ENCODE measurements at regions not wholly inside any gene's neighbourhood (a gene's known extent, or its start where the extent isn't known, plus 50 kb on each side); places are given as distances from the start of the nearest gene placed in this dataset.

DNA sequence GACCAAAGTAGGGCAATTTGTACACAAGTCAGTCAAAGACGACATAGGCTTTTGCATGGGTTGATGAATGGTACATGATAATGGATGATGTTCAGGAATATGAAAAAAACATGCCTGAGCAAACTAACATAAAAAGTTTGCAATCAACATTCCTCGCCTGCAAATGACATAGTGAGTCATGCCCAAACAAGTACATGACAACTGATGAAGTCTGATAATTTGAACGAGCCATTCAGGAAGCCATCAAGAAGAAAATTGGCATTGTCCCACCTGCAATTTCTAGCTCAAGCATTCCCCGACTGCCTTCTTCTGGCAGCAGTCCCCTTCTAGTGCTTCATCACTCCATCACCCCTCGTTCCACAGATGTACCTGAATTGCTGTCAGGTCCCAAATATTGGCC, 118.4 kb upstream of the NR5A2 start:
- Histone ChIP-seq H2AFZ (ENCODE audit: low read depth, low read length, severe bottlenecking) (no peak overlapping the region), H3K9me2 (replicated peaks; ENCODE audit: insufficient read depth, low read length) (no peaks in the 10 kb centered on the region), H3K27ac (ENCODE audit: low read depth, low read length) (no peak overlapping the region), H3K4me3 (ENCODE audit: insufficient read depth, low read length, poor library complexity, severe bottlenecking) (no peak overlapping the region), H3K9me3 (ENCODE audit: insufficient read depth, low read length) (no peaks in the 10 kb centered on the region), H3F3A (ENCODE audit: insufficient read depth) (no peaks in the 10 kb centered on the region), H4K20me1 (ENCODE audit: low read depth, low read length) (no peaks in the 10 kb centered on the region), H3K36me3 (ENCODE audit: low read length) (no peaks in the 10 kb centered on the region), H3K27me3 (ENCODE audit: low read length) (no peaks in the 10 kb centered on the region), H3K79me2 (ENCODE audit: insufficient read depth, low read length) (no peaks in the 10 kb centered on the region), H3K4me2 (ENCODE audit: low read depth, low read length, poor library complexity, severe bottlenecking) (no peak overlapping the region), H3K9ac (ENCODE audit: low read length) (no peak overlapping the region)
- TF ChIP-seq EZH2phosphoT487 (conservative IDR thresholded peaks at IDR 0.05; ENCODE audit: low read length), result no peak
- TF ChIP-seq, protein P1, sequence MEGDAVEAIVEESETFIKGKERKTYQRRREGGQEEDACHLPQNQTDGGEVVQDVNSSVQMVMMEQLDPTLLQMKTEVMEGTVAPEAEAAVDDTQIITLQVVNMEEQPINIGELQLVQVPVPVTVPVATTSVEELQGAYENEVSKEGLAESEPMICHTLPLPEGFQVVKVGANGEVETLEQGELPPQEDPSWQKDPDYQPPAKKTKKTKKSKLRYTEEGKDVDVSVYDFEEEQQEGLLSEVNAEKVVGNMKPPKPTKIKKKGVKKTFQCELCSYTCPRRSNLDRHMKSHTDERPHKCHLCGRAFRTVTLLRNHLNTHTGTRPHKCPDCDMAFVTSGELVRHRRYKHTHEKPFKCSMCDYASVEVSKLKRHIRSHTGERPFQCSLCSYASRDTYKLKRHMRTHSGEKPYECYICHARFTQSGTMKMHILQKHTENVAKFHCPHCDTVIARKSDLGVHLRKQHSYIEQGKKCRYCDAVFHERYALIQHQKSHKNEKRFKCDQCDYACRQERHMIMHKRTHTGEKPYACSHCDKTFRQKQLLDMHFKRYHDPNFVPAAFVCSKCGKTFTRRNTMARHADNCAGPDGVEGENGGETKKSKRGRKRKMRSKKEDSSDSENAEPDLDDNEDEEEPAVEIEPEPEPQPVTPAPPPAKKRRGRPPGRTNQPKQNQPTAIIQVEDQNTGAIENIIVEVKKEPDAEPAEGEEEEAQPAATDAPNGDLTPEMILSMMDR (IDR thresholded peaks at IDR 0.05; ENCODE audit: insufficient read depth, low read length, poor library complexity, severe bottlenecking), result no peak

DNA sequence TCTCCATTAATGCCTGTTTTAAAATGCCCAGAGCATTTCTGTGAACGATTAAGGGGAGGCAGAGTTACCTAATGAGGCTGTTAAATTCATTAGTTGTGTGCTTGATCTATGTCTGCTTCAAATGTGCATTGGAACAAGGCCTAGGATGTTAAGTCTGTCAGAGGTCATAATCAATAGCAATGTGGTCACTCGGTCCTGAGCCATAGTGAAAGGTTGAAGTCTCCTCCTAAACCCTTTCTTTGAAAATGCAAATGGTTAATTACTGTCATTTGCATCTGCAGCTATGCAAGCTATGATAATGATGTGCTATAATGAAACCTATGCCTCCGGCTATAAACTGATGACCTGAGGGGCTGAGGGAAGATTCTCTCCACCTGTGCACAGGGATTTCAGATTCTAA, 114.2 kb upstream of the NR5A2 start:
- Histone ChIP-seq H3K9me3 (ENCODE audit: insufficient read depth, low read length) (no peaks in the 10 kb centered on the region), H3F3A (ENCODE audit: insufficient read depth) (no peaks in the 10 kb centered on the region), H4K20me1 (ENCODE audit: low read depth, low read length) (no peaks in the 10 kb centered on the region), H3K79me2 (ENCODE audit: insufficient read depth, low read length) (no peaks in the 10 kb centered on the region), H3K27me3 (ENCODE audit: low read length) (no peaks in the 10 kb centered on the region), H3K9me2 (replicated peaks; ENCODE audit: insufficient read depth, low read length) (no peaks in the 10 kb centered on the region), H2AFZ (ENCODE audit: low read depth, low read length, severe bottlenecking) (no peak overlapping the region), H3K36me3 (ENCODE audit: low read length) (no peaks in the 10 kb centered on the region), H3K4me3 (ENCODE audit: insufficient read depth, low read length, poor library complexity, severe bottlenecking) (no peak overlapping the region), H3K4me2 (ENCODE audit: low read depth, low read length, poor library complexity, severe bottlenecking) (no peak overlapping the region), H3K9ac (ENCODE audit: low read length) (no peak overlapping the region), H3K27ac (ENCODE audit: low read depth, low read length) (no peak overlapping the region)
- TF ChIP-seq, protein P1 (IDR thresholded peaks at IDR 0.05; ENCODE audit: insufficient read depth, low read length, poor library complexity, severe bottlenecking), result no peak
- no peak for TF ChIP-seq EZH2phosphoT487 (conservative IDR thresholded peaks at IDR 0.05; ENCODE audit: low read length)

DNA sequence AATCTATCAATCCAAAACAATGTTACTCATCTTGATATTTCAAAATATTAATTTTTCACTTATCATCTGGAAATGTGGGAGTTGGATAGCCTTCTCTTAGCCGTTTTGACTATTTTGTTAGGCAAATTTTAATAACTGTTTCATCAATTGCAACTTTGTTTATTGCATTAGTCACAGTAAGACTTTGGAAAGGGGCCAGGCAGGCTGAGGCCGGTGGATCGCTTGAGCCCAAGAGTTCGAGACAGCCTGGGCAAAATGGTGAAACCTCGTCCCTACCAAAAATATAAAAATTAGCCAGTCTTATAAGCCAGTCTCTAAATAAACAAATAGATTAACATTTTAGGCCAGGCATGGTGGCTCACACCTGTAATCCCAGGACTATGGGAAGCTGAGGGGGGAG, 113.0 kb upstream of the NR5A2 start:
- TF ChIP-seq EZH2phosphoT487 (conservative IDR thresholded peaks at IDR 0.05; ENCODE audit: low read length), result no peak
- TF ChIP-seq, protein P1 (IDR thresholded peaks at IDR 0.05; ENCODE audit: insufficient read depth, low read length, poor library complexity, severe bottlenecking), result no peak
- no peak overlapping the region for H3K4me2 ChIP-seq (ENCODE audit: low read depth, low read length, poor library complexity, severe bottlenecking)
- no peak overlapping the region for H3K9ac ChIP-seq (ENCODE audit: low read length)
- H4K20me1 ChIP-seq (ENCODE audit: low read depth, low read length), result no peaks in the 10 kb centered on the region
- H3K27me3 ChIP-seq (ENCODE audit: low read length), result no peaks in the 10 kb centered on the region
- H2AFZ ChIP-seq (ENCODE audit: low read depth, low read length, severe bottlenecking), result no peak overlapping the region
- H3K4me3 ChIP-seq (ENCODE audit: insufficient read depth, low read length, poor library complexity, severe bottlenecking), result no peak overlapping the region
- no peaks in the 10 kb centered on the region for H3K79me2 ChIP-seq (ENCODE audit: insufficient read depth, low read length)
- H3K9me3 ChIP-seq (ENCODE audit: insufficient read depth, low read length), result no peaks in the 10 kb centered on the region
- no peaks in the 10 kb centered on the region for H3F3A ChIP-seq (ENCODE audit: insufficient read depth)
- H3K27ac ChIP-seq (ENCODE audit: low read depth, low read length), result no peak overlapping the region
- H3K36me3 ChIP-seq (ENCODE audit: low read length), result no peaks in the 10 kb centered on the region
- H3K9me2 ChIP-seq (replicated peaks; ENCODE audit: insufficient read depth, low read length), result no peaks in the 10 kb centered on the region
